Right lobe of liver (tissue), 4 donors: ENCODE measurements at regions not wholly inside any gene's neighbourhood (a gene's known extent, or its start where the extent isn't known, plus 50 kb on each side); places are given as distances from the start of the nearest gene placed in this dataset.

Experiments
- POLR2A ChIP-seq: fragments of 450-650 bp; IDR thresholded peaks from one replicate; pipeline ENCODE4 v1.6.1; 2017; ENCODE audit warnings: antibody characterized with exemption, mild to moderate bottlenecking
- TF ChIP-seq, protein P1 (sequence below), 4 donors: fragments of 200-600 bp in 3 of 4; fragments of 450-650 bp in 1 of 4; IDR thresholded peaks; one replicate each; pipeline versions ENCODE4 v1.5.1 to v1.8.0; 2016 to 2022; ENCODE audit warnings: antibody characterized with exemption in 4 of 4, mild to moderate bottlenecking in 2 of 4
- donor health status: DM: no; HTN: no; CAD: no.
- donor health status: DM: no; HTN: no; CAD: no.
- donor health status: DM: no; HTN: yes; CAD: no.

- TF ChIP-seq, protein P1, sequence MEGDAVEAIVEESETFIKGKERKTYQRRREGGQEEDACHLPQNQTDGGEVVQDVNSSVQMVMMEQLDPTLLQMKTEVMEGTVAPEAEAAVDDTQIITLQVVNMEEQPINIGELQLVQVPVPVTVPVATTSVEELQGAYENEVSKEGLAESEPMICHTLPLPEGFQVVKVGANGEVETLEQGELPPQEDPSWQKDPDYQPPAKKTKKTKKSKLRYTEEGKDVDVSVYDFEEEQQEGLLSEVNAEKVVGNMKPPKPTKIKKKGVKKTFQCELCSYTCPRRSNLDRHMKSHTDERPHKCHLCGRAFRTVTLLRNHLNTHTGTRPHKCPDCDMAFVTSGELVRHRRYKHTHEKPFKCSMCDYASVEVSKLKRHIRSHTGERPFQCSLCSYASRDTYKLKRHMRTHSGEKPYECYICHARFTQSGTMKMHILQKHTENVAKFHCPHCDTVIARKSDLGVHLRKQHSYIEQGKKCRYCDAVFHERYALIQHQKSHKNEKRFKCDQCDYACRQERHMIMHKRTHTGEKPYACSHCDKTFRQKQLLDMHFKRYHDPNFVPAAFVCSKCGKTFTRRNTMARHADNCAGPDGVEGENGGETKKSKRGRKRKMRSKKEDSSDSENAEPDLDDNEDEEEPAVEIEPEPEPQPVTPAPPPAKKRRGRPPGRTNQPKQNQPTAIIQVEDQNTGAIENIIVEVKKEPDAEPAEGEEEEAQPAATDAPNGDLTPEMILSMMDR (IDR thresholded peaks at IDR 0.05): no peak
- TF ChIP-seq POLR2A: no peak
Observed at GRCh38 chr3:102933377-102933776, 498.6 kb downstream of the ZPLD1 start.
